ENCODE measurements at regions not wholly inside any gene's neighbourhood (a gene's known extent, or its start where the extent isn't known, plus 50 kb on each side); places are given as distances from the start of the nearest gene placed in this dataset.

DNA sequence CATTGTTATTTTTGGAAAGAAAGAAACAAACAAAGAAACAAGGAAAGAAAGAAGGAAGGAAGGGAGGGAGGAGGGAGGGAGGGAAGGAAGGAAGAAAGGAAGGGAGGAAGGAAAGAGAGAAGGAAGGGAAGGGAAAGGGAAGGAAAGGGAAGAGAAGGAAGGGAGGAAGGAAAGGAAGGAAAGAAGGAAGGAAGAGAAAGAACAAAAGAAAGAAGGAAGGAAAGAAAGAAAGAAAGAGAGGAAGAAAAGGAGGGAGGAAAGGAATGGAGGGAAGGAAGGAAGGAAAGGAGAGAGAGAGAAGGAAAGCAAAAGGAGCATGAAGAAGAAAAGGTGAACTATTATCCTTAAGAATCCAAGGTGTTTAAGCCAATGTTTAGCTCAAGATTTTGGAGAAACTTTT, 262.7 kb upstream of the STT3B start:
- Histone ChIP-seq H3K27ac (ENCODE audit: insufficient read depth, low read depth, low read length) (no peak overlapping the region), H3K79me2 (ENCODE audit: control insufficient read depth, insufficient read depth, low read length) (no peaks in the 10 kb centered on the region), H3K9me3 (replicated peaks; ENCODE audit: control insufficient read depth, insufficient read depth, low read length) (no peaks in the 10 kb centered on the region), H3K36me3 (ENCODE audit: control insufficient read depth in 2 of 2, extremely low read depth in 1 of 2, insufficient read depth in 2 of 2, low read length in 2 of 2) (no peaks in the 10 kb centered on the region), H3K4me3 (replicated peaks in 1 of 3; ENCODE audit: insufficient read depth in 1 of 3, low read depth in 1 of 3, low read length in 3 of 3) (no peak overlapping the region), H3K9ac (replicated peaks; ENCODE audit: extremely low read depth, insufficient read depth, low read length) (no peak overlapping the region), H3K27me3 (ENCODE audit: control insufficient read depth in 2 of 2, insufficient read depth in 2 of 2, low read length in 2 of 2) (no peaks in the 10 kb centered on the region), H3K9me1 (replicated peaks; ENCODE audit: control insufficient read depth, extremely low read depth, insufficient read depth, low read length) (peaks cover 2% of the 10 kb centered on the region), H2AFZ (ENCODE audit: low read depth, low read length) (no peak overlapping the region), H3K4me2 (ENCODE audit: insufficient read depth, low read length) (no peak overlapping the region), H4K20me1 (replicated peaks; ENCODE audit: control insufficient read depth, extremely low read depth, insufficient read depth, low read length) (no peaks in the 10 kb centered on the region), H3K4me1 (ENCODE audit: control insufficient read depth, extremely low read depth, insufficient read depth, low read length) (peaks cover 25% of the 10 kb centered on the region)
- no peak for DNase-seq (ENCODE audit: low read depth, low spot score)
- intact Hi-C loops (cut with micrococcal nuclease): no loop called here
- ChIA-PET CTCF (no interaction called here), POLR2A (no interaction called here)
- FAIRE-seq: no peak
- no peak for TF ChIP-seq MYC (IDR thresholded peaks at IDR 0.05; ENCODE audit: low read depth, low read length)
- TF ChIP-seq, protein P1, sequence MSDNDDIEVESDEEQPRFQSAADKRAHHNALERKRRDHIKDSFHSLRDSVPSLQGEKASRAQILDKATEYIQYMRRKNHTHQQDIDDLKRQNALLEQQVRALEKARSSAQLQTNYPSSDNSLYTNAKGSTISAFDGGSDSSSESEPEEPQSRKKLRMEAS (IDR thresholded peaks at IDR 0.05; ENCODE audit: insufficient read depth, insufficient read length): no peak
- TF ChIP-seq JUN (IDR thresholded peaks at IDR 0.05; ENCODE audit: borderline replicate concordance, insufficient read depth, insufficient read length, low read depth): no peak
- TF ChIP-seq, protein P2, sequence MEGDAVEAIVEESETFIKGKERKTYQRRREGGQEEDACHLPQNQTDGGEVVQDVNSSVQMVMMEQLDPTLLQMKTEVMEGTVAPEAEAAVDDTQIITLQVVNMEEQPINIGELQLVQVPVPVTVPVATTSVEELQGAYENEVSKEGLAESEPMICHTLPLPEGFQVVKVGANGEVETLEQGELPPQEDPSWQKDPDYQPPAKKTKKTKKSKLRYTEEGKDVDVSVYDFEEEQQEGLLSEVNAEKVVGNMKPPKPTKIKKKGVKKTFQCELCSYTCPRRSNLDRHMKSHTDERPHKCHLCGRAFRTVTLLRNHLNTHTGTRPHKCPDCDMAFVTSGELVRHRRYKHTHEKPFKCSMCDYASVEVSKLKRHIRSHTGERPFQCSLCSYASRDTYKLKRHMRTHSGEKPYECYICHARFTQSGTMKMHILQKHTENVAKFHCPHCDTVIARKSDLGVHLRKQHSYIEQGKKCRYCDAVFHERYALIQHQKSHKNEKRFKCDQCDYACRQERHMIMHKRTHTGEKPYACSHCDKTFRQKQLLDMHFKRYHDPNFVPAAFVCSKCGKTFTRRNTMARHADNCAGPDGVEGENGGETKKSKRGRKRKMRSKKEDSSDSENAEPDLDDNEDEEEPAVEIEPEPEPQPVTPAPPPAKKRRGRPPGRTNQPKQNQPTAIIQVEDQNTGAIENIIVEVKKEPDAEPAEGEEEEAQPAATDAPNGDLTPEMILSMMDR (IDR thresholded peaks at IDR 0.05; ENCODE audit: extremely low read depth in 1 of 2, insufficient read depth in 1 of 2, low read depth in 1 of 2, low read length in 2 of 2): no peak
- TF ChIP-seq POLR2AphosphoS5 (IDR thresholded peaks at IDR 0.05; ENCODE audit: insufficient read depth, low read depth, low read length): no peak
- TF ChIP-seq EZH2 (IDR thresholded peaks at IDR 0.05; ENCODE audit: borderline replicate concordance, low read depth, low read length, severe bottlenecking): no peak
- TF ChIP-seq POLR2A (IDR thresholded peaks at IDR 0.05; ENCODE audit: low read depth, low read length): no peak
- dilution Hi-C loops (cut with MboI; ENCODE audit: extremely low pct_ligation_motif_present, low sequenced_read_pairs): no loop called here
- BruUV-seq (replicated peaks): no TSS peak

All from endothelial cell of umbilical vein (primary cell).